HepG2 (cell line): ENCODE measurements at regions not wholly inside any gene's neighbourhood (a gene's known extent, or its start where the extent isn't known, plus 50 kb on each side); places are given as distances from the start of the nearest gene placed in this dataset.

Source experiments
- ATF7 ChIP-seq, 2 experiments: fragments of 450-650 bp in 1 of 2; sonication (generic) in 1 of 2; formaldehyde crosslinking in 1 of 2; IDR thresholded peaks; 2 replicates each; pipeline versions ENCODE4 v1.4.0 to v1.6.1; 2016 to 2020; ENCODE audit warnings: antibody characterized with exemption in 1 of 2, mild to moderate bottlenecking in 1 of 2, missing genetic modification reagents in 1 of 2
- EHMT2 ChIP-seq: fragments of 200-600 bp; sonication (generic); IDR thresholded peaks from 2 replicates; pipeline ENCODE4 v1.7.0; 2017; ENCODE audit warnings: antibody characterized with exemption, low read depth, low read length, borderline replicate concordance
- HOXA7 ChIP-seq: sonication (generic); formaldehyde crosslinking; IDR thresholded peaks from 2 replicates; pipeline ENCODE4 v1.8.1; 2022; ENCODE audit warnings: mild to moderate bottlenecking, missing genetic modification reagents, moderate library complexity
- MTA1 ChIP-seq: sonication (generic); formaldehyde crosslinking; IDR thresholded peaks from 2 replicates; pipeline ENCODE4 v1.4.0; 2020; ENCODE audit warnings: missing genetic modification reagents, mild to moderate bottlenecking, borderline replicate concordance
- MTF2 ChIP-seq: sonication (generic); formaldehyde crosslinking; IDR thresholded peaks from 2 replicates; pipeline ENCODE4 v1.5.0; 2020; ENCODE audit warnings: missing genetic modification reagents, borderline replicate concordance
- NCOR1 ChIP-seq: fragments of 200-600 bp; sonication (generic); IDR thresholded peaks from 2 replicates; pipeline ENCODE4 v1.7.0; 2017; ENCODE audit warnings: antibody characterized with exemption, low read length, borderline replicate concordance
- NR2C2 ChIP-seq: sonication (generic); formaldehyde crosslinking; IDR thresholded peaks from 2 replicates; pipeline ENCODE4 v1.4.0; 2020; ENCODE audit warnings: missing genetic modification reagents, mild to moderate bottlenecking, moderate library complexity, borderline replicate concordance
- PAX8 ChIP-seq: sonication (generic); formaldehyde crosslinking; IDR thresholded peaks from 2 replicates; pipeline ENCODE4 v1.8.0; 2022; ENCODE audit warnings: mild to moderate bottlenecking, missing genetic modification reagents, borderline replicate concordance
- RFX1 ChIP-seq: fragments of 450-650 bp; IDR thresholded peaks from 2 replicates; pipeline ENCODE4 v1.6.1; 2017
- TBL1XR1 ChIP-seq: fragments of 150-350 bp; IDR thresholded peaks from 2 replicates; pipeline ENCODE4 v1.6.1; 2014; ENCODE audit warnings: borderline replicate concordance, low read length; ENCODE audit not compliant: partially characterized antibody
- TBP ChIP-seq: sonication (generic); formaldehyde crosslinking; IDR thresholded peaks from 2 replicates; pipeline ENCODE4 v1.5.0; 2020; ENCODE audit warnings: missing genetic modification reagents
- ZFP36 ChIP-seq: fragments of 150-350 bp; IDR thresholded peaks from 2 replicates; pipeline ENCODE4 v1.6.1; 2018; ENCODE audit warnings: borderline replicate concordance, low read length, low read depth; ENCODE audit not compliant: partially characterized antibody
- ZNF652 ChIP-seq: IDR thresholded peaks from 2 replicates; pipeline ENCODE4 v1.6.1; 2016; ENCODE audit warnings: low read depth, borderline replicate concordance
- TF ChIP-seq, protein P1 (sequence below): sonication (generic); formaldehyde crosslinking; IDR thresholded peaks from one replicate; pipeline ENCODE4 v1.5.1; 2020; ENCODE audit warnings: mild to moderate bottlenecking, missing genetic modification reagents; ENCODE audit errors: not compliant biosample characterization
- TF ChIP-seq, protein P2 (sequence below): sonication (generic); formaldehyde crosslinking; conservative IDR thresholded peaks from 2 replicates; pipeline ENCODE4 v1.8.0; 2022; ENCODE audit warnings: missing genetic modification reagents

DNA sequence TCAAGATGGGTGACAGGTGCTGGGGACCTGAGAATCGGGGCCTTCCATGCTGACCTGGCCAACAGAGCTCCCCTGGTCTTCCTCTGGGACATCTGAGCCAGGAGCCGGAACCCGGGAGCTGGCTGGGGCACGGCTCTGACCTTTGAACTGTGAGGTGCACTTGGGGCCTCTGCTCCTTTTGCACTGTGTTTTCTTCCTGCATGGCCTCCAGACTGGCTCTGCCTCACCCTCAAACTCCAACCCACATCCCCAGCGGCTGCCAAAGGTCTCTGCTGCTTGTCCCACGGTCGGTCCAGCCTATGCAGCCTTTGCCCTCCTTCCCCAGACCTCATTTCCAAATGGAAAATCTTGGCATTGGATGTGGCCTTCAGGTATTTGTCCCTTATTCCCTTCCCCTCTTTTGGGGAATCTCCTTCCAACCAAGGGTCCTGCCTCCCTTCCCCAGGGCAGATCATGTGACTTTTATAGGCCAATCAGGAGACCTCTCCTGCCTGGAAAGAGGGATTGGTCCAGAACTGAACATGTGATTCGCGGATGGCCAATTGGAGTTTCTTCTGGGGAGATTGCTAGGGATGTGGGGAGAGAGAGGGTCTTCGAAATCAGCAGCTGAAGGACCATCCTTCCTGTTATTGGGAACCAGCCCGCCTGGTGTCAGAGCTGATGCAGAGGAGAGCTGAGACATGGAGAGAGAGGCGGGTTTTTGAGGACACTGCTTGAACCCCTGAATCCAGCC is 117.9 kb downstream of the CYLD start (continued):
- TF ChIP-seq NR2C2 (CRISPR knock-in tag) = peak; percentile 83
- no peak for TF ChIP-seq PAX8 (CRISPR knock-in tag)
- TF ChIP-seq TBL1XR1 = no peak
- TF ChIP-seq, protein P1, sequence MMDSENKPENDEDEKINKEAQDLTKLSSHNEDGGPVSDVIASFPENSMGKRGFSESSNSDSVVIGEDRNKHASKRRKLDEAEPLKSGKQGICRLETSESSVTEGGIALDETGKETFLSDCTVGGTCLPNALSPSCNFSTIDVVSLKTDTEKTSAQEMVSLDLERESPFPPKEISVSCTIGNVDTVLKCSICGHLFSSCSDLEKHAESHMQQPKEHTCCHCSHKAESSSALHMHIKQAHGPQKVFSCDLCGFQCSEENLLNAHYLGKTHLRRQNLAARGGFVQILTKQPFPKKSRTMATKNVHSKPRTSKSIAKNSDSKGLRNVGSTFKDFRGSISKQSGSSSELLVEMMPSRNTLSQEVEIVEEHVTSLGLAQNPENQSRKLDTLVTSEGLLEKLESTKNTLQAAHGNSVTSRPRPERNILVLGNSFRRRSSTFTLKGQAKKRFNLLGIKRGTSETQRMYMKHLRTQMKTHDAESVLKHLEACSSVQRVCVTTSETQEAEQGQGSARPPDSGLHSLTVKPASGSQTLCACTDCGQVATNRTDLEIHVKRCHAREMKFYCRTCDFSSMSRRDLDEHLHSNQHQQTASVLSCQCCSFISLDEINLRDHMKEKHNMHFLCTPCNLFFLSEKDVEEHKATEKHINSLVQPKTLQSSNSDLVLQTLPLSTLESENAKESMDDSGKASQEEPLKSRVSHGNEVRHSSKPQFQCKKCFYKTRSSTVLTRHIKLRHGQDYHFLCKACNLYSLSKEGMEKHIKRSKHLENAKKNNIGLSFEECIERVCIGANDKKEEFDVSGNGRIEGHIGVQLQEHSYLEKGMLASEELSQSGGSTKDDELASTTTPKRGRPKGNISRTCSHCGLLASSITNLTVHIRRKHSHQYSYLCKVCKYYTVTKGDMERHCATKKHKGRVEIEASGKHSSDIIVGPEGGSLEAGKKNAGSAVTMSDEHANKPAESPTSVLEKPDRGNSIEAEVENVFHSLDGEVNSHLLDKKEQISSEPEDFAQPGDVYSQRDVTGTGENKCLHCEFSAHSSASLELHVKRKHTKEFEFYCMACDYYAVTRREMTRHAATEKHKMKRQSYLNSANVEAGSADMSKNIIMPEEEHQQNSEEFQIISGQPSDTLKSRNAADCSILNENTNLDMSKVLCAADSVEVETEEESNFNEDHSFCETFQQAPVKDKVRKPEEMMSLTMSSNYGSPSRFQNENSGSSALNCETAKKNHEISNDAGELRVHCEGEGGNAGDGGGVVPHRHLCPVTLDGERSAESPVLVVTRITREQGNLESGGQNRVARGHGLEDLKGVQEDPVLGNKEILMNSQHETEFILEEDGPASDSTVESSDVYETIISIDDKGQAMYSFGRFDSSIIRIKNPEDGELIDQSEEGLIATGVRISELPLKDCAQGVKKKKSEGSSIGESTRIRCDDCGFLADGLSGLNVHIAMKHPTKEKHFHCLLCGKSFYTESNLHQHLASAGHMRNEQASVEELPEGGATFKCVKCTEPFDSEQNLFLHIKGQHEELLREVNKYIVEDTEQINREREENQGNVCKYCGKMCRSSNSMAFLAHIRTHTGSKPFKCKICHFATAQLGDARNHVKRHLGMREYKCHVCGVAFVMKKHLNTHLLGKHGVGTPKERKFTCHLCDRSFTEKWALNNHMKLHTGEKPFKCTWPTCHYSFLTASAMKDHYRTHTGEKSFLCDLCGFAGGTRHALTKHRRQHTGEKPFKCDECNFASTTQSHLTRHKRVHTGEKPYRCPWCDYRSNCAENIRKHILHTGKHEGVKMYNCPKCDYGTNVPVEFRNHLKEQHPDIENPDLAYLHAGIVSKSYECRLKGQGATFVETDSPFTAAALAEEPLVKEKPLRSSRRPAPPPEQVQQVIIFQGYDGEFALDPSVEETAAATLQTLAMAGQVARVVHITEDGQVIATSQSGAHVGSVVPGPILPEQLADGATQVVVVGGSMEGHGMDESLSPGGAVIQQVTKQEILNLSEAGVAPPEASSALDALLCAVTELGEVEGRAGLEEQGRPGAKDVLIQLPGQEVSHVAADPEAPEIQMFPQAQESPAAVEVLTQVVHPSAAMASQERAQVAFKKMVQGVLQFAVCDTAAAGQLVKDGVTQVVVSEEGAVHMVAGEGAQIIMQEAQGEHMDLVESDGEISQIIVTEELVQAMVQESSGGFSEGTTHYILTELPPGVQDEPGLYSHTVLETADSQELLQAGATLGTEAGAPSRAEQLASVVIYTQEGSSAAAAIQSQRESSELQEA (CRISPR knock-in tag) = no peak
- no peak for TF ChIP-seq RFX1
- TF ChIP-seq HOXA7 (CRISPR knock-in tag) = no peak
- no peak for TF ChIP-seq MTF2 (CRISPR knock-in tag)
- no peak for TF ChIP-seq ZNF652
- TF ChIP-seq MTA1 (CRISPR knock-in tag) = peak; percentile 49; the same call in 1 of the 2 replicates
- TF ChIP-seq, protein P2, sequence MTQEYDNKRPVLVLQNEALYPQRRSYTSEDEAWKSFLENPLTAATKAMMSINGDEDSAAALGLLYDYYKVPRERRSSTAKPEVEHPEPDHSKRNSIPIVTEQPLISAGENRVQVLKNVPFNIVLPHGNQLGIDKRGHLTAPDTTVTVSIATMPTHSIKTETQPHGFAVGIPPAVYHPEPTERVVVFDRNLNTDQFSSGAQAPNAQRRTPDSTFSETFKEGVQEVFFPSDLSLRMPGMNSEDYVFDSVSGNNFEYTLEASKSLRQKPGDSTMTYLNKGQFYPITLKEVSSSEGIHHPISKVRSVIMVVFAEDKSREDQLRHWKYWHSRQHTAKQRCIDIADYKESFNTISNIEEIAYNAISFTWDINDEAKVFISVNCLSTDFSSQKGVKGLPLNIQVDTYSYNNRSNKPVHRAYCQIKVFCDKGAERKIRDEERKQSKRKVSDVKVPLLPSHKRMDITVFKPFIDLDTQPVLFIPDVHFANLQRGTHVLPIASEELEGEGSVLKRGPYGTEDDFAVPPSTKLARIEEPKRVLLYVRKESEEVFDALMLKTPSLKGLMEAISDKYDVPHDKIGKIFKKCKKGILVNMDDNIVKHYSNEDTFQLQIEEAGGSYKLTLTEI (CRISPR knock-in tag) = no peak
- no peak for TF ChIP-seq TBP
- TF ChIP-seq EHMT2 = peak; percentile 82; the same call in 1 of the 2 replicates
- no peak for TF ChIP-seq ZFP36
- peak; percentile 16; the same call in 1 of the 2 replicates for TF ChIP-seq NCOR1
- TF ChIP-seq ATF7 (IDR thresholded peaks at IDR 0.05) = no peak
- no peak for TF ChIP-seq ATF7 (CRISPR knock-in tag; IDR thresholded peaks at IDR 0.05)
